H9 (cell line): ENCODE measurements at regions not wholly inside any gene's neighbourhood (a gene's known extent, or its start where the extent isn't known, plus 50 kb on each side); places are given as distances from the start of the nearest gene placed in this dataset.

Experiments used
- DNase-seq: peaks from one replicate; pipeline ENCODE4 v3.0.0-alpha.2; 2017
- H2AFZ ChIP-seq: one replicate; pipeline ENCODE4 v1.6.1; 2013; ENCODE audit warnings: mild to moderate bottlenecking, low read length, control low read depth, moderate library complexity
- H2AK5ac ChIP-seq: 2 replicates; pipeline ENCODE4 v1.6.1; 2013; ENCODE audit warnings: low read length, control low read depth, mixed read lengths; ENCODE audit not compliant: insufficient read length
- H2BK120ac ChIP-seq: one replicate; pipeline ENCODE4 v1.6.1; 2013; ENCODE audit warnings: low read depth, mild to moderate bottlenecking, low read length, control low read depth, inconsistent platforms; ENCODE audit not compliant: poor library complexity, severe bottlenecking
- H2BK12ac ChIP-seq: 2 replicates; pipeline ENCODE4 v1.6.1; 2013; ENCODE audit warnings: low read length, control low read depth, mixed read lengths, low read depth; ENCODE audit not compliant: insufficient read length
- H2BK15ac ChIP-seq: 2 replicates; pipeline ENCODE4 v1.6.1; 2013; ENCODE audit warnings: low read depth, low read length, control low read depth
- H2BK20ac ChIP-seq: one replicate; pipeline ENCODE4 v1.6.1; 2013; ENCODE audit warnings: low read depth, mild to moderate bottlenecking, low read length, control low read depth, inconsistent platforms; ENCODE audit not compliant: poor library complexity, severe bottlenecking
- H2BK5ac ChIP-seq: 2 replicates; pipeline ENCODE4 v1.6.1; 2013; ENCODE audit warnings: low read length, control low read depth, mixed read lengths; ENCODE audit not compliant: insufficient read length
- H3K14ac ChIP-seq: 2 replicates; pipeline ENCODE4 v1.6.1; 2013; ENCODE audit warnings: low read length, control low read depth; ENCODE audit not compliant: insufficient read depth
- H3K18ac ChIP-seq: 2 replicates; pipeline ENCODE4 v1.6.1; 2013; ENCODE audit warnings: low read depth, mild to moderate bottlenecking, mixed read lengths, low read length, control low read depth; ENCODE audit not compliant: insufficient read length
- H3K23ac ChIP-seq: 2 replicates; pipeline ENCODE4 v1.6.1; 2013; ENCODE audit warnings: low read length, control low read depth, mixed read lengths, low read depth; ENCODE audit not compliant: insufficient read length
- H3K23me2 ChIP-seq: 2 replicates; pipeline ENCODE4 v1.6.1; 2013; ENCODE audit warnings: low read depth, mild to moderate bottlenecking, mixed read lengths, low read length, control low read depth; ENCODE audit not compliant: insufficient read length, poor library complexity, severe bottlenecking
- H3K27ac ChIP-seq: 2 replicates; pipeline ENCODE4 v1.5.1; 2013; ENCODE audit warnings: low read length, control low read depth, mixed read lengths, low read depth; ENCODE audit not compliant: insufficient read length
- H3K27me3 ChIP-seq: 2 replicates; pipeline ENCODE4 v1.6.1; 2013; ENCODE audit warnings: low read length, control low read depth, inconsistent platforms; ENCODE audit not compliant: insufficient read depth
- H3K4ac ChIP-seq: 2 replicates; pipeline ENCODE4 v1.6.1; 2013; ENCODE audit warnings: low read depth, mild to moderate bottlenecking, control low read depth, inconsistent platforms, low read length, moderate library complexity
- H3K4me1 ChIP-seq: 2 replicates; pipeline ENCODE4 v1.6.1; 2013; ENCODE audit warnings: low read length, control low read depth, inconsistent platforms; ENCODE audit not compliant: insufficient read depth
- H3K4me2 ChIP-seq: 2 replicates; pipeline ENCODE4 v1.6.1; 2013; ENCODE audit warnings: low read length, control low read depth, mixed read lengths; ENCODE audit not compliant: insufficient read length, insufficient read depth
- H3K56ac ChIP-seq: 2 replicates; pipeline ENCODE4 v1.6.1; 2013; ENCODE audit warnings: low read depth, mild to moderate bottlenecking, mixed read lengths, low read length, control low read depth; ENCODE audit not compliant: insufficient read length
- H3K79me1 ChIP-seq: 2 replicates; pipeline ENCODE4 v1.6.1; 2013; ENCODE audit warnings: low read depth, mild to moderate bottlenecking, moderate library complexity, low read length, control low read depth, inconsistent platforms; ENCODE audit not compliant: insufficient read depth, poor library complexity, severe bottlenecking
- H3K79me2 ChIP-seq: 2 replicates; pipeline ENCODE4 v1.6.1; 2013; ENCODE audit warnings: low read length, control low read depth, inconsistent platforms; ENCODE audit not compliant: insufficient read depth
- H3K9ac ChIP-seq: 2 replicates; pipeline ENCODE4 v1.6.1; 2013; ENCODE audit warnings: low read length, control low read depth, mixed read lengths; ENCODE audit not compliant: insufficient read length; ENCODE audit errors: extremely low read depth
- H3K9me3 ChIP-seq: one replicate; pipeline ENCODE4 v1.6.1; 2013; ENCODE audit warnings: low read depth, low read length, inconsistent platforms; ENCODE audit not compliant: control insufficient read depth
- H3T11ph ChIP-seq: one replicate; pipeline ENCODE4 v1.6.1; 2013; ENCODE audit warnings: mild to moderate bottlenecking, low read length, control low read depth, inconsistent platforms
- H4K20me1 ChIP-seq: one replicate; pipeline ENCODE4 v1.6.1; 2013; ENCODE audit not compliant: control insufficient read depth, insufficient read length, insufficient read depth
- H4K5ac ChIP-seq: 2 replicates; pipeline ENCODE4 v1.6.1; 2013; ENCODE audit warnings: low read depth, mild to moderate bottlenecking, mixed read lengths, low read length, control low read depth; ENCODE audit not compliant: insufficient read length
- H4K8ac ChIP-seq: replicated peaks from 2 replicates; pipeline ENCODE4 v1.6.1; 2013; ENCODE audit warnings: low read length, control low read depth, mixed read lengths, low read depth; ENCODE audit not compliant: insufficient read length
- H4K91ac ChIP-seq: 2 replicates; pipeline ENCODE4 v1.6.1; 2013; ENCODE audit warnings: low read depth, mild to moderate bottlenecking, moderate library complexity, mixed read lengths, low read length, control low read depth; ENCODE audit not compliant: insufficient read length
- H3K27ac Mint-ChIP-seq, 3 experiments: 2 replicates in 2 of 3; 3 replicates in 1 of 3; pipeline ENCODE4 v1.8.0; 2020 to 2021; ENCODE audit warnings: mixed read lengths in 3 of 3, mild to moderate bottlenecking in 1 of 3, moderate library complexity in 1 of 3
- H3K27me3 Mint-ChIP-seq: 2 replicates; pipeline ENCODE4 v1.8.0; 2021; ENCODE audit warnings: low read depth, mild to moderate bottlenecking, moderate library complexity, mixed read lengths
- H3K36me3 Mint-ChIP-seq, 3 experiments: 2 replicates in 2 of 3; 3 replicates in 1 of 3; pipeline ENCODE4 v1.8.0; 2020 to 2021; ENCODE audit warnings: low read depth in 3 of 3, mixed read lengths in 3 of 3; ENCODE audit not compliant: insufficient read depth in 1 of 3
- H3K4me1 Mint-ChIP-seq, 2 experiments: 2 replicates each; pipeline ENCODE4 v1.8.0; 2020; ENCODE audit warnings: mixed read lengths in 2 of 2
- H3K4me3 Mint-ChIP-seq, 2 experiments: 2 replicates in 1 of 2; 3 replicates in 1 of 2; pipeline ENCODE4 v1.8.0; 2020 to 2021; ENCODE audit warnings: mild to moderate bottlenecking in 2 of 2, mixed read lengths in 2 of 2, moderate library complexity in 1 of 2
- H3K9me3 Mint-ChIP-seq, 2 experiments: 2 replicates in 1 of 2; 3 replicates in 1 of 2; pipeline ENCODE4 v1.8.0; 2020; ENCODE audit warnings: mild to moderate bottlenecking in 2 of 2, mixed read lengths in 2 of 2, moderate library complexity in 1 of 2
- WGBS: extraction: QIAGEN DNeasy Blood & Tissue Kit; methylation state at CpG from one replicate; pipeline ENCODE4 v1.1.7; 2013; ENCODE audit warnings: missing lambda C conversion rate, low lambda C conversion rate, mixed read lengths; ENCODE audit not compliant: insufficient read length; ENCODE audit errors: extremely low coverage; 5-methylcytosine and 5-hydroxymethylcytosine counted together
- TF ChIP-seq, protein P1 (sequence below): fragments of 200-600 bp; sonication (generic); conservative IDR thresholded peaks from 3 replicates; pipeline ENCODE4 v1.8.0; 2021; ENCODE audit warnings: antibody characterized with exemption, mild to moderate bottlenecking

GRCh38 chr7:35375516-35375915 lies 121.6 kb upstream of the TBX20 start:
- no peak overlapping the region for H3K56ac ChIP-seq
- H3K4ac ChIP-seq, result no peak overlapping the region
- no peaks in the 10 kb centered on the region for H3K4me1 ChIP-seq
- no peak overlapping the region for H3K27ac Mint-ChIP-seq
- no peak overlapping the region for H3K23ac ChIP-seq
- peaks cover 12% of the 10 kb centered on the region for H3K27me3 Mint-ChIP-seq
- no peaks in the 10 kb centered on the region for H4K20me1 ChIP-seq
- no peak overlapping the region for H2BK20ac ChIP-seq
- DNase-seq, result no peak
- peaks cover 0 to 13% of the 10 kb centered on the region in 2 experiments; a peak in 4 of 5 replicates for H3K9me3 Mint-ChIP-seq
- no peak overlapping the region for H3K27ac ChIP-seq
- H3K4me2 ChIP-seq, result no peak overlapping the region
- no peaks in the 10 kb centered on the region for H3K23me2 ChIP-seq
- H3K4me1 Mint-ChIP-seq, result peaks cover 0 to 3% of the 10 kb centered on the region in 2 experiments; a peak in 1 of 4 replicates
- no peak overlapping the region for H2AFZ ChIP-seq
- H3K4me3 Mint-ChIP-seq, result no peak overlapping the region
- H3K14ac ChIP-seq, result no peak overlapping the region
- no peak overlapping the region for H4K5ac ChIP-seq
- no peak overlapping the region for H2BK15ac ChIP-seq
- H3K9ac ChIP-seq, result no peak overlapping the region
- WGBS, result no CpG with 5 or more reads among the region's 5 CpGs
- H2BK12ac ChIP-seq, result no peak overlapping the region
- H4K8ac ChIP-seq, result no peak overlapping the region
- no peaks in the 10 kb centered on the region for H3K79me1 ChIP-seq
- H3K27me3 ChIP-seq, result no peaks in the 10 kb centered on the region
- TF ChIP-seq, protein P1, sequence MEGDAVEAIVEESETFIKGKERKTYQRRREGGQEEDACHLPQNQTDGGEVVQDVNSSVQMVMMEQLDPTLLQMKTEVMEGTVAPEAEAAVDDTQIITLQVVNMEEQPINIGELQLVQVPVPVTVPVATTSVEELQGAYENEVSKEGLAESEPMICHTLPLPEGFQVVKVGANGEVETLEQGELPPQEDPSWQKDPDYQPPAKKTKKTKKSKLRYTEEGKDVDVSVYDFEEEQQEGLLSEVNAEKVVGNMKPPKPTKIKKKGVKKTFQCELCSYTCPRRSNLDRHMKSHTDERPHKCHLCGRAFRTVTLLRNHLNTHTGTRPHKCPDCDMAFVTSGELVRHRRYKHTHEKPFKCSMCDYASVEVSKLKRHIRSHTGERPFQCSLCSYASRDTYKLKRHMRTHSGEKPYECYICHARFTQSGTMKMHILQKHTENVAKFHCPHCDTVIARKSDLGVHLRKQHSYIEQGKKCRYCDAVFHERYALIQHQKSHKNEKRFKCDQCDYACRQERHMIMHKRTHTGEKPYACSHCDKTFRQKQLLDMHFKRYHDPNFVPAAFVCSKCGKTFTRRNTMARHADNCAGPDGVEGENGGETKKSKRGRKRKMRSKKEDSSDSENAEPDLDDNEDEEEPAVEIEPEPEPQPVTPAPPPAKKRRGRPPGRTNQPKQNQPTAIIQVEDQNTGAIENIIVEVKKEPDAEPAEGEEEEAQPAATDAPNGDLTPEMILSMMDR, result no peak
- H2BK120ac ChIP-seq, result no peak overlapping the region
- no peak overlapping the region for H3T11ph ChIP-seq
- H2AK5ac ChIP-seq, result no peak overlapping the region
- no peak overlapping the region for H3K18ac ChIP-seq
- no peak overlapping the region for H2BK5ac ChIP-seq
- no peaks in the 10 kb centered on the region for H3K9me3 ChIP-seq
- H3K79me2 ChIP-seq, result peaks cover 2% of the 10 kb centered on the region; the same call in 1 of the 2 replicates
- H4K91ac ChIP-seq, result no peak overlapping the region
- H3K36me3 Mint-ChIP-seq, result peaks cover 0 to 7% (median 7%) of the 10 kb centered on the region in 3 experiments; a peak in 4 of 7 replicates
